ENCODE measurements at regions not wholly inside any gene's neighbourhood (a gene's known extent, or its start where the extent isn't known, plus 50 kb on each side); places are given as distances from the start of the nearest gene placed in this dataset.

DNA sequence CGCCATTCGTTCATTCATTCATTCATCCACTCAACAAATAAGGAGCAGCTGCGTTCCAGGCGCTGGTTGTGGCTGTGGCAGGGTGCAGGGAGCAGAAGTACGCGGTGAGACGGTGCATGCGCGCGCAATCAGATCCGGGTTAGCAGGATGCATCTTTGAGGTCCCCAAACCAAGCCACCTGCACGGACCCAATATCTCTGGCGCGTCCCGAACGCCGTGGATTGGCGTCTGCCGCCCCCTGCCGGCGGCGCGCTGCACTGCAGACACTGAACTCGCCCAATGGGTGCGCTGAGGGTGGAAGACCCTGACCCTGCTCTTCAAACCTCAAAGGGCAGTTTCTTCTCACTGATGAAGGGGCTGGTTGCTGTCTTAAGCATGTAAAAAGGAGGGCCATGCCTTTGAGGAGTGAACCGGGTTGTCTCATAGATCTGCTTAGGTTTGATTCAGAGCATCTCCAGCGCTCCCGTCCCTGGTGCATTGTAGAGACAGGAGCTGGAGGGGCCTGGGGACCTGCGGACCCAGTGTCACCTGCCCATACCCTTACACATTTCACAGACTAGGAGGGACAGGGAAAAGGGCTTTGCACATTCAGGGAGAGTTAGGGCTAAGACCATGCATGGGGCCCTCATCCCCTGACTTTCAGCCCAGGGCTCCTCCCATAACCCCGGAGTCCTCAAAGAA, 102.5 kb downstream of the RAMP3 start (continued):
- no peak for TF ChIP-seq ZNF772 (CRISPR knock-in tag; IDR thresholded peaks at IDR 0.05)
- TF ChIP-seq, protein P1, sequence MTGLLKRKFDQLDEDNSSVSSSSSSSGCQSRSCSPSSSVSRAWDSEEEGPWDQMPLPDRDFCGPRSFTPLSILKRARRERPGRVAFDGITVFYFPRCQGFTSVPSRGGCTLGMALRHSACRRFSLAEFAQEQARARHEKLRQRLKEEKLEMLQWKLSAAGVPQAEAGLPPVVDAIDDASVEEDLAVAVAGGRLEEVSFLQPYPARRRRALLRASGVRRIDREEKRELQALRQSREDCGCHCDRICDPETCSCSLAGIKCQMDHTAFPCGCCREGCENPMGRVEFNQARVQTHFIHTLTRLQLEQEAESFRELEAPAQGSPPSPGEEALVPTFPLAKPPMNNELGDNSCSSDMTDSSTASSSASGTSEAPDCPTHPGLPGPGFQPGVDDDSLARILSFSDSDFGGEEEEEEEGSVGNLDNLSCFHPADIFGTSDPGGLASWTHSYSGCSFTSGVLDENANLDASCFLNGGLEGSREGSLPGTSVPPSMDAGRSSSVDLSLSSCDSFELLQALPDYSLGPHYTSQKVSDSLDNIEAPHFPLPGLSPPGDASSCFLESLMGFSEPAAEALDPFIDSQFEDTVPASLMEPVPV (CRISPR knock-in tag; IDR thresholded peaks at IDR 0.05), result no peak
- TF ChIP-seq, protein P2, sequence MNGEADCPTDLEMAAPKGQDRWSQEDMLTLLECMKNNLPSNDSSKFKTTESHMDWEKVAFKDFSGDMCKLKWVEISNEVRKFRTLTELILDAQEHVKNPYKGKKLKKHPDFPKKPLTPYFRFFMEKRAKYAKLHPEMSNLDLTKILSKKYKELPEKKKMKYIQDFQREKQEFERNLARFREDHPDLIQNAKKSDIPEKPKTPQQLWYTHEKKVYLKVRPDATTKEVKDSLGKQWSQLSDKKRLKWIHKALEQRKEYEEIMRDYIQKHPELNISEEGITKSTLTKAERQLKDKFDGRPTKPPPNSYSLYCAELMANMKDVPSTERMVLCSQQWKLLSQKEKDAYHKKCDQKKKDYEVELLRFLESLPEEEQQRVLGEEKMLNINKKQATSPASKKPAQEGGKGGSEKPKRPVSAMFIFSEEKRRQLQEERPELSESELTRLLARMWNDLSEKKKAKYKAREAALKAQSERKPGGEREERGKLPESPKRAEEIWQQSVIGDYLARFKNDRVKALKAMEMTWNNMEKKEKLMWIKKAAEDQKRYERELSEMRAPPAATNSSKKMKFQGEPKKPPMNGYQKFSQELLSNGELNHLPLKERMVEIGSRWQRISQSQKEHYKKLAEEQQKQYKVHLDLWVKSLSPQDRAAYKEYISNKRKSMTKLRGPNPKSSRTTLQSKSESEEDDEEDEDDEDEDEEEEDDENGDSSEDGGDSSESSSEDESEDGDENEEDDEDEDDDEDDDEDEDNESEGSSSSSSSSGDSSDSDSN (CRISPR knock-in tag; IDR thresholded peaks at IDR 0.05), result 0 out of 2 replicates have a peak, but pooled peaks have one; percentile 2
- no peak for TF ChIP-seq IKZF1 (IDR thresholded peaks at IDR 0.05)
- peak; percentile 18; the same call in 1 of the 2 replicates for TF ChIP-seq GABPB1 (CRISPR knock-in tag; IDR thresholded peaks at IDR 0.05)
- no peak for TF ChIP-seq ZNF766 (CRISPR knock-in tag; IDR thresholded peaks at IDR 0.05; ENCODE audit: borderline replicate concordance)
- TF ChIP-seq RARA (CRISPR knock-in tag; IDR thresholded peaks at IDR 0.05), result no peak
- no peak for TF ChIP-seq ZNF7 (CRISPR knock-in tag; IDR thresholded peaks at IDR 0.05)
- TF ChIP-seq, protein P3, sequence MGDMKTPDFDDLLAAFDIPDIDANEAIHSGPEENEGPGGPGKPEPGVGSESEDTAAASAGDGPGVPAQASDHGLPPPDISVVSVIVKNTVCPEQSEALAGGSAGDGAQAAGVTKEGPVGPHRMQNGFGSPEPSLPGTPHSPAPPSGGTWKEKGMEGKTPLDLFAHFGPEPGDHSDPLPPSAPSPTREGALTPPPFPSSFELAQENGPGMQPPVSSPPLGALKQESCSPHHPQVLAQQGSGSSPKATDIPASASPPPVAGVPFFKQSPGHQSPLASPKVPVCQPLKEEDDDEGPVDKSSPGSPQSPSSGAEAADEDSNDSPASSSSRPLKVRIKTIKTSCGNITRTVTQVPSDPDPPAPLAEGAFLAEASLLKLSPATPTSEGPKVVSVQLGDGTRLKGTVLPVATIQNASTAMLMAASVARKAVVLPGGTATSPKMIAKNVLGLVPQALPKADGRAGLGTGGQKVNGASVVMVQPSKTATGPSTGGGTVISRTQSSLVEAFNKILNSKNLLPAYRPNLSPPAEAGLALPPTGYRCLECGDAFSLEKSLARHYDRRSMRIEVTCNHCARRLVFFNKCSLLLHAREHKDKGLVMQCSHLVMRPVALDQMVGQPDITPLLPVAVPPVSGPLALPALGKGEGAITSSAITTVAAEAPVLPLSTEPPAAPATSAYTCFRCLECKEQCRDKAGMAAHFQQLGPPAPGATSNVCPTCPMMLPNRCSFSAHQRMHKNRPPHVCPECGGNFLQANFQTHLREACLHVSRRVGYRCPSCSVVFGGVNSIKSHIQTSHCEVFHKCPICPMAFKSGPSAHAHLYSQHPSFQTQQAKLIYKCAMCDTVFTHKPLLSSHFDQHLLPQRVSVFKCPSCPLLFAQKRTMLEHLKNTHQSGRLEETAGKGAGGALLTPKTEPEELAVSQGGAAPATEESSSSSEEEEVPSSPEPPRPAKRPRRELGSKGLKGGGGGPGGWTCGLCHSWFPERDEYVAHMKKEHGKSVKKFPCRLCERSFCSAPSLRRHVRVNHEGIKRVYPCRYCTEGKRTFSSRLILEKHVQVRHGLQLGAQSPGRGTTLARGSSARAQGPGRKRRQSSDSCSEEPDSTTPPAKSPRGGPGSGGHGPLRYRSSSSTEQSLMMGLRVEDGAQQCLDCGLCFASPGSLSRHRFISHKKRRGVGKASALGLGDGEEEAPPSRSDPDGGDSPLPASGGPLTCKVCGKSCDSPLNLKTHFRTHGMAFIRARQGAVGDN (CRISPR knock-in tag; IDR thresholded peaks at IDR 0.05), result peak; percentile 28; the same call in 1 of the 2 replicates
- TF ChIP-seq XRCC5 (optimal IDR thresholded peaks at IDR 0.05; ENCODE audit: low read length), result peak; percentile 74
- no peak for TF ChIP-seq ZNF460 (CRISPR knock-in tag; IDR thresholded peaks at IDR 0.05; ENCODE audit: borderline replicate concordance)
